IMR-90 (cell line): ENCODE measurements at regions not wholly inside any gene's neighbourhood (a gene's known extent, or its start where the extent isn't known, plus 50 kb on each side); places are given as distances from the start of the nearest gene placed in this dataset.

Source experiments
- ATAC-seq: fragments of 200-7000 bp; cut with Tn5 transposase; 2 replicates; pipeline ENCODE4 v1.9.1; 2020; ENCODE audit warnings: low read depth, mild to moderate bottlenecking, moderate library complexity
- BruUV-seq: library from RNA; stranded (reverse); fragments of 400-500 nt; replicated peaks from 2 replicates; lab custom pipeline; 2021; lab: Mats Ljungman, UMichigan
- CTCF ChIA-PET: fragments of 300-600 bp; formaldehyde crosslinking; extraction: SDS; loops from one replicate; lab custom pipeline; 2021; ENCODE audit warnings: antibody characterized with exemption; lab: Yijun Ruan, JAX
- POLR2A ChIA-PET: fragments of 300-600 bp; sonication (Branson Sonifier 250); formaldehyde crosslinking; loops from one replicate; lab custom pipeline; 2022; ENCODE audit warnings: antibody characterized with exemption; ENCODE audit not compliant: unreplicated experiment; lab: Charles Lee
- DNase-seq: peaks from one replicate; pipeline ENCODE4 v3.0.0; 2013
- H2AFZ ChIP-seq: replicated peaks from 2 replicates; pipeline ENCODE3; 2013; ENCODE audit warnings: low read length, mild to moderate bottlenecking; ENCODE audit not compliant: poor library complexity
- H2AK5ac ChIP-seq: 2 replicates; pipeline ENCODE4 v1.6.1; 2013; ENCODE audit warnings: low read depth, low read length, inconsistent platforms
- H2AK9ac ChIP-seq: replicated peaks from 2 replicates; pipeline ENCODE3; 2013; ENCODE audit warnings: mild to moderate bottlenecking, low read depth, low read length, moderate library complexity; ENCODE audit not compliant: poor library complexity
- H2BK120ac ChIP-seq: 2 replicates; pipeline ENCODE4 v1.6.1; 2013; ENCODE audit warnings: low read depth, low read length, inconsistent platforms
- H2BK15ac ChIP-seq: 3 replicates; pipeline ENCODE4 v1.6.1; 2013; ENCODE audit warnings: low read depth, low read length, inconsistent platforms
- H2BK20ac ChIP-seq: 2 replicates; pipeline ENCODE4 v1.6.1; 2013; ENCODE audit warnings: low read depth, mild to moderate bottlenecking, inconsistent platforms, low read length, moderate library complexity
- H2BK5ac ChIP-seq: 2 replicates; pipeline ENCODE4 v1.6.1; 2013; ENCODE audit warnings: mild to moderate bottlenecking, low read depth, low read length, inconsistent platforms; ENCODE audit not compliant: poor library complexity, severe bottlenecking
- H3K14ac ChIP-seq: replicated peaks from 2 replicates; pipeline ENCODE4 v1.6.1; 2013; ENCODE audit warnings: low read depth, low read length, inconsistent platforms
- H3K18ac ChIP-seq: 2 replicates; pipeline ENCODE4 v1.6.1; 2013; ENCODE audit warnings: low read depth, low read length, control low read depth
- H3K23ac ChIP-seq: 2 replicates; pipeline ENCODE4 v1.6.1; 2013; ENCODE audit warnings: low read depth, low read length, inconsistent platforms
- H3K27ac ChIP-seq: 2 replicates; pipeline ENCODE4 v1.5.1; 2013; ENCODE audit warnings: mild to moderate bottlenecking, control low read depth, low read length; ENCODE audit not compliant: insufficient read depth
- H3K27me3 ChIP-seq: 2 replicates; pipeline ENCODE4 v1.6.1; 2013; ENCODE audit warnings: low read length; ENCODE audit not compliant: control insufficient read depth, insufficient read depth
- H3K36me3 ChIP-seq: 2 replicates; pipeline ENCODE4 v1.6.1; 2013; ENCODE audit warnings: low read length, mixed read lengths; ENCODE audit not compliant: control insufficient read depth, insufficient read depth
- H3K4ac ChIP-seq: 2 replicates; pipeline ENCODE4 v1.6.1; 2013; ENCODE audit warnings: low read depth, low read length, inconsistent platforms
- H3K4me1 ChIP-seq: 2 replicates; pipeline ENCODE4 v1.6.1; 2013; ENCODE audit warnings: low read length, mixed read lengths; ENCODE audit not compliant: control insufficient read depth, insufficient read depth
- H3K4me2 ChIP-seq: 2 replicates; pipeline ENCODE4 v1.6.1; 2013; ENCODE audit warnings: low read depth, mild to moderate bottlenecking, control low read depth, low read length, moderate library complexity
- H3K4me3 ChIP-seq: 2 replicates; pipeline ENCODE4 v1.5.1; 2013; ENCODE audit warnings: low read depth, mild to moderate bottlenecking, control low read depth, low read length, moderate library complexity; ENCODE audit not compliant: insufficient read depth
- H3K56ac ChIP-seq: 2 replicates; pipeline ENCODE4 v1.6.1; 2013; ENCODE audit warnings: low read length, inconsistent platforms; ENCODE audit not compliant: insufficient read depth; ENCODE audit errors: extremely low read depth
- H3K79me1 ChIP-seq, 2 experiments: 2 replicates each; pipeline ENCODE4 v1.6.1; 2013; ENCODE audit warnings: low read length in 2 of 2, inconsistent platforms in 1 of 2, low read depth in 1 of 2
- H3K9ac ChIP-seq: 2 replicates; pipeline ENCODE4 v1.6.1; 2013; ENCODE audit warnings: low read depth, low read length, control low read depth
- H3K9me1 ChIP-seq: 2 replicates; pipeline ENCODE4 v1.6.1; 2013; ENCODE audit warnings: low read length, inconsistent platforms; ENCODE audit not compliant: insufficient read depth
- H3K9me3 ChIP-seq: 2 replicates; pipeline ENCODE4 v1.6.1; 2013; ENCODE audit warnings: low read length; ENCODE audit not compliant: control insufficient read depth, insufficient read depth
- H4K20me1 ChIP-seq: 2 replicates; pipeline ENCODE4 v1.6.1; 2013; ENCODE audit warnings: low read length, inconsistent platforms; ENCODE audit not compliant: insufficient read depth
- H4K5ac ChIP-seq: 2 replicates; pipeline ENCODE4 v1.6.1; 2013; ENCODE audit warnings: mild to moderate bottlenecking, low read depth, low read length, control low read depth
- H4K8ac ChIP-seq, 2 experiments: 2 replicates each; pipeline ENCODE4 v1.6.1; 2013; ENCODE audit warnings: low read depth in 2 of 2, low read length in 2 of 2, control low read depth in 1 of 2, inconsistent platforms in 1 of 2
- H4K91ac ChIP-seq: 2 replicates; pipeline ENCODE4 v1.6.1; 2013; ENCODE audit warnings: low read depth, low read length, inconsistent platforms; ENCODE audit not compliant: insufficient read depth
- BHLHE40 ChIP-seq: fragments of 150-350 bp; IDR thresholded peaks from 2 replicates; pipeline ENCODE4 v1.6.1; 2016; ENCODE audit warnings: mild to moderate bottlenecking, low read depth, low read length
- ELK1 ChIP-seq: fragments of 150-350 bp; IDR thresholded peaks from 2 replicates; pipeline ENCODE4 v1.6.1; 2016; ENCODE audit warnings: low read depth, mild to moderate bottlenecking, low read length, moderate library complexity, borderline replicate concordance
- FOS ChIP-seq: fragments of 150-350 bp; IDR thresholded peaks from 2 replicates; pipeline ENCODE4 v1.6.1; 2016; ENCODE audit warnings: low read depth, low read length
- MAFK ChIP-seq: IDR thresholded peaks from 2 replicates; pipeline ENCODE4 v1.6.1; 2012; ENCODE audit warnings: low read depth, low read length, improper control_type of control experiment
- NFE2L2 ChIP-seq: fragments of 150-350 bp; IDR thresholded peaks from 2 replicates; pipeline ENCODE4 v1.6.1; 2016; ENCODE audit warnings: low read depth, mild to moderate bottlenecking, low read length
- POLR2A ChIP-seq: IDR thresholded peaks from 2 replicates; pipeline ENCODE4 v1.6.1; 2012; ENCODE audit warnings: mild to moderate bottlenecking, low read depth, low read length
- WGBS, 2 experiments: methylation state at CpG; one replicate each; pipeline versions ENCODE4 v1.1.5 to v1.1.7; 2013; ENCODE audit warnings: missing lambda C conversion rate in 2 of 2; ENCODE audit not compliant: insufficient read length in 1 of 2; ENCODE audit errors: extremely low coverage in 2 of 2; 5-methylcytosine and 5-hydroxymethylcytosine counted together
- dilution Hi-C: fragments of 300-500 bp; cut with HindIII; formaldehyde crosslinking; loops from one replicate; pipeline ENCODE4 v1.14.3; 2018; ENCODE audit warnings: low sequenced_read_pairs; ENCODE audit not compliant: unreplicated experiment
- in situ Hi-C: fragments of 300-500 bp; cut with MboI; formaldehyde crosslinking; loops from 3 replicates; pipeline ENCODE4 v1.14.3; 2019; ENCODE audit warnings: low sequenced_read_pairs, inconsistent platforms, mixed read lengths
- intact Hi-C: fragments of 100-400 bp; cut with micrococcal nuclease; formaldehyde crosslinking; loops from 2 replicates; pipeline ENCODE4 v1.10.0; 2022

- H3K4me2 ChIP-seq, result no peak overlapping the region
- in situ Hi-C loops, result no loop called here
Measured at GRCh38 chr7:17083392-17084165, 201.8 kb upstream of the AGR3 start.

More at GRCh38 chr7:17083392-17084165, 201.8 kb upstream of the AGR3 start:
- H3K23ac ChIP-seq, result no peak overlapping the region
- no peak overlapping the region for H2BK15ac ChIP-seq
- TF ChIP-seq ELK1 (no peak), FOS (no peak), POLR2A (no peak), NFE2L2 (no peak), MAFK (no peak), BHLHE40 (no peak)
- H3K18ac ChIP-seq, result no peak overlapping the region
- no peak overlapping the region for H4K5ac ChIP-seq
- H4K8ac ChIP-seq, result no peak overlapping the region
- dilution Hi-C loops (no loop called here), intact Hi-C loops (no loop called here)
- ATAC-seq, result no peak
- H2BK120ac ChIP-seq, result no peak overlapping the region
- H3K36me3 ChIP-seq, result no peaks in the 10 kb centered on the region
- no peak overlapping the region for H3K27ac ChIP-seq
- H3K79me1 ChIP-seq, result no peaks in the 10 kb centered on the region
- H3K4ac ChIP-seq, result no peak overlapping the region
- H3K4me3 ChIP-seq, result no peak overlapping the region
- H3K27me3 ChIP-seq, result no peaks in the 10 kb centered on the region
- H2BK20ac ChIP-seq, result no peak overlapping the region
- H2AK9ac ChIP-seq, result no peak overlapping the region
- H2AK5ac ChIP-seq, result no peak overlapping the region
- H2BK5ac ChIP-seq, result no peak overlapping the region
- H2AFZ ChIP-seq, result no peak overlapping the region
- H3K14ac ChIP-seq, result no peak overlapping the region
- H3K56ac ChIP-seq, result no peak overlapping the region
- ChIA-PET CTCF (no interaction called here), POLR2A (no interaction called here)
- BruUV-seq, result no TSS peak
- no peaks in the 10 kb centered on the region for H4K20me1 ChIP-seq
- no peaks in the 10 kb centered on the region for H3K9me1 ChIP-seq
- H3K9me3 ChIP-seq, result no peaks in the 10 kb centered on the region
- H4K91ac ChIP-seq, result no peak overlapping the region
- no peak overlapping the region for H3K9ac ChIP-seq
- DNase-seq, result no peak
- WGBS, 2 experiments, result no CpG with 5 or more reads among the region's 4 CpGs
- no peaks in the 10 kb centered on the region for H3K4me1 ChIP-seq
